Stomach (tissue), 4 donors: ENCODE measurements at regions not wholly inside any gene's neighbourhood (a gene's known extent, or its start where the extent isn't known, plus 50 kb on each side); places are given as distances from the start of the nearest gene placed in this dataset.

Experiments used
- POLR2A ChIP-seq, 4 donors: fragments of 450-650 bp; IDR thresholded peaks; one replicate each; pipeline ENCODE4 v1.6.1; 2016; ENCODE audit warnings: antibody characterized with exemption in 4 of 4, control low read depth in 2 of 4, mild to moderate bottlenecking in 1 of 4, moderate library complexity in 1 of 4
- TF ChIP-seq, protein P1 (sequence below), 7 experiments: fragments of 450-650 bp in 4 of 7; fragments of 200-600 bp in 3 of 7; sonication (generic) in 3 of 7; IDR thresholded peaks; one replicate each; pipeline ENCODE4 v1.5.1; 2016 to 2019; ENCODE audit warnings: antibody characterized with exemption in 7 of 7, control low read depth in 2 of 7, mild to moderate bottlenecking in 1 of 7

DNA sequence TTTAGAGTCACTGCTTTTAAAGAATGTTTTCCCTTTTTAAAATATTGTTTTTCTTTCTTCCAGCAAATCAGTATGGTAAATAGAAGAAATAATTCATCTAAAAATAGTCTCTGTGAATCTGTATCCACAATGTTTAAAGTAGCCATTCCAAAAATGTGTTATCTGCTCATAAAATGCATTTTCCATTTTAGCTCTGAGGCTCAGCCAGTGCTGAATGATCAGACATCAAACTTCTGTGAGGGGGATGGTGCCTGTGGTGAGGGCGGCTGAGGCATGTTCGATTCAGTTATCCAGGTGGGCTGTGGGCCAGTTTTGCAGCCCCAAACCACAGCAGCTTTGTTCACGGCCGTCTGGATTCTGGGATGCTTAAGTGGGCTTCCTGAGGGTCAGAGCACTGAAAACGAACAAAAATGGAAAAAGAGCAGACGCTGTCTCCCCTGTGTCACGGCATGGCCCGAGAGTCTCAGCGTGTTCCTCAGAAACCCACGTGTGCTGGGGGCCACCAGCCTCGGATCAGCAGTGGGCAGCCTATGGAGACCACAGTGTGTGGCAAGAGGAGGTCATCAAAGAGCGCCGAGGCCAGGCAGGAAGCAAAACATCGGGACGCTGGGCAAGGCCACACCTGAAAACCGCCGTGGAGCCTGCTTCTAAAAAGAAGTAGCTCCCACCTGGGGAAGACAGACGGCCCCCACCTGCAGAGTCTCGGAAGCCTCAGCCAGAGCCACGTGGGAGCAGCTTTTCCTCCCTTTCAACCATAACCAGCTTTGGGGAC is 134.9 kb upstream of the THBS2 start:
- TF ChIP-seq, protein P1, sequence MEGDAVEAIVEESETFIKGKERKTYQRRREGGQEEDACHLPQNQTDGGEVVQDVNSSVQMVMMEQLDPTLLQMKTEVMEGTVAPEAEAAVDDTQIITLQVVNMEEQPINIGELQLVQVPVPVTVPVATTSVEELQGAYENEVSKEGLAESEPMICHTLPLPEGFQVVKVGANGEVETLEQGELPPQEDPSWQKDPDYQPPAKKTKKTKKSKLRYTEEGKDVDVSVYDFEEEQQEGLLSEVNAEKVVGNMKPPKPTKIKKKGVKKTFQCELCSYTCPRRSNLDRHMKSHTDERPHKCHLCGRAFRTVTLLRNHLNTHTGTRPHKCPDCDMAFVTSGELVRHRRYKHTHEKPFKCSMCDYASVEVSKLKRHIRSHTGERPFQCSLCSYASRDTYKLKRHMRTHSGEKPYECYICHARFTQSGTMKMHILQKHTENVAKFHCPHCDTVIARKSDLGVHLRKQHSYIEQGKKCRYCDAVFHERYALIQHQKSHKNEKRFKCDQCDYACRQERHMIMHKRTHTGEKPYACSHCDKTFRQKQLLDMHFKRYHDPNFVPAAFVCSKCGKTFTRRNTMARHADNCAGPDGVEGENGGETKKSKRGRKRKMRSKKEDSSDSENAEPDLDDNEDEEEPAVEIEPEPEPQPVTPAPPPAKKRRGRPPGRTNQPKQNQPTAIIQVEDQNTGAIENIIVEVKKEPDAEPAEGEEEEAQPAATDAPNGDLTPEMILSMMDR (IDR thresholded peaks at IDR 0.05): no peak
- no peak for TF ChIP-seq POLR2A (IDR thresholded peaks at IDR 0.05)
